ENCODE measurements at regions not wholly inside any gene's neighbourhood (a gene's known extent, or its start where the extent isn't known, plus 50 kb on each side); places are given as distances from the start of the nearest gene placed in this dataset.
"Not testable (repeated sequence)": the region's sequence is repeated elsewhere in the genome, so short reads cannot be mapped to it uniquely, and the experiment has no call there.

GRCh38 chr3:89908711-89909213, 801.3 kb downstream of the EPHA3 start:
- DNase-seq (ENCODE audit: low spot score in 2 of 2): no peak
- intact Hi-C loops (cut with DNase I; ENCODE audit: low total_unique reads): no loop called here
- no peak overlapping the region for H3K4me3 ChIP-seq (ENCODE audit: low read depth, poor library complexity, severe bottlenecking)
- TF ChIP-seq POLR2A (IDR thresholded peaks at IDR 0.05) (no peak), CTCF (IDR thresholded peaks at IDR 0.05) (no peak)

- no peak for DNase-seq (ENCODE audit: low spot score in 2 of 2)
- WGBS, 2 donors: 83 to 90% methylated on average over 6 of the region's 6 CpGs
- H3K4me3 ChIP-seq (ENCODE audit: low read depth, poor library complexity, severe bottlenecking): no peak overlapping the region
- intact Hi-C loops (cut with DNase I; ENCODE audit: low total_unique reads): no loop called here
- TF ChIP-seq POLR2A (IDR thresholded peaks at IDR 0.05) (no peak), CTCF (IDR thresholded peaks at IDR 0.05) (no peak)
Observed at GRCh38 chr3:89912031-89912430, 804.6 kb downstream of the EPHA3 start.

- intact Hi-C loops (cut with DNase I; ENCODE audit: low total_unique reads): no loop called here
- DNase-seq (ENCODE audit: low spot score in 2 of 2): no peak
- TF ChIP-seq CTCF (IDR thresholded peaks at IDR 0.05): no peak
- no peak for TF ChIP-seq POLR2A (IDR thresholded peaks at IDR 0.05)
- no peak overlapping the region for H3K4me3 ChIP-seq (ENCODE audit: low read depth, poor library complexity, severe bottlenecking)
- 51 to 56% methylated on average over 2 of the region's 2 CpGs for WGBS, 2 donors
Observed at GRCh38 chr3:89923921-89924610, 816.6 kb downstream of the EPHA3 start.

GRCh38 chr3:89925976-89926375, 818.6 kb downstream of the EPHA3 start:
- 67 to 70% methylated on average over 3 of the region's 3 CpGs for WGBS, 2 donors
- intact Hi-C loops (cut with DNase I; ENCODE audit: low total_unique reads): no loop called here
- TF ChIP-seq POLR2A (IDR thresholded peaks at IDR 0.05) (no peak), CTCF (IDR thresholded peaks at IDR 0.05) (no peak)
- H3K4me3 ChIP-seq (ENCODE audit: low read depth, poor library complexity, severe bottlenecking): no peak overlapping the region
- no peak for DNase-seq (ENCODE audit: low spot score in 2 of 2)

- intact Hi-C loops (cut with DNase I; ENCODE audit: low total_unique reads): no loop called here
- WGBS, 2 donors: 82 to 89% methylated on average over 5 of the region's 5 CpGs
- DNase-seq (ENCODE audit: low spot score in 2 of 2): no peak
- TF ChIP-seq CTCF (IDR thresholded peaks at IDR 0.05) (no peak), POLR2A (IDR thresholded peaks at IDR 0.05) (no peak)
- H3K4me3 ChIP-seq (ENCODE audit: low read depth, poor library complexity, severe bottlenecking): no peak overlapping the region
Observed at GRCh38 chr3:89932882-89933281, 825.5 kb downstream of the EPHA3 start.

- DNase-seq (ENCODE audit: low spot score in 2 of 2); intact Hi-C loops (cut with DNase I; ENCODE audit: low total_unique reads); H3K4me3 ChIP-seq (ENCODE audit: low read depth, poor library complexity, severe bottlenecking): not testable (repeated sequence)
- WGBS, 2 donors: 85 to 88% methylated on average over 13 to 14 of the region's 14 CpGs
Observed at GRCh38 chr3:89944461-89944860, 837.0 kb downstream of the EPHA3 start.
